ENCODE measurements at regions not wholly inside any gene's neighbourhood (a gene's known extent, or its start where the extent isn't known, plus 50 kb on each side); places are given as distances from the start of the nearest gene placed in this dataset.

- DNase-seq: no peak
Observed at GRCh38 chr18:73961804-73962203, 185.8 kb downstream of the FBXO15 start.

- DNase-seq: no peak
Observed at GRCh38 chr18:73959352-73959751, 188.3 kb downstream of the FBXO15 start.

GRCh38 chr18:73954268-73954667, 193.4 kb downstream of the FBXO15 start:
- DNase-seq: no peak

- DNase-seq: no peak
Observed at GRCh38 chr18:73952296-73952946, 195.2 kb downstream of the FBXO15 start.

GRCh38 chr18:73950116-73950700, 197.4 kb downstream of the FBXO15 start:
- DNase-seq: no peak

- no peak for DNase-seq
Observed at GRCh38 chr18:73948497-73948896, 199.1 kb downstream of the FBXO15 start.

DNA sequence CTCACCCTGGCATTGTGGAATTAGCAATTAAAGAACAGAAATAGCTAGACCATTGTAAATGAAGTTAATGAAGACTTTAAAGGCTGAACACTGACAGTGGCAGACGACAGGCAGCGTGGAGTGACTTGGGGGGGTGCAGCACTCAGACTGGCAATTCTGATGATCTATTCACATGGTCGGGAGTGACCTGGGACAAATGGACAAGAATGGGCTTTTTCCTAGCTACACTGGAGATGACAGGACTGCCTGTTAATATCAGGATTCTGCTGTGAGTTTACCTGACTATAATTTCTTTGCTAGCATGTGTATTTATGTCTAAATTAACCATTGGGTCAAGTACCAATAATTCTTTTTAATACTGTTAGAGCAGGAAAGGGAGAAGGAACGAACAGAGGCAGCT, 199.6 kb downstream of the FBXO15 start:
- no peak for DNase-seq

GRCh38 chr18:73947180-73947921, 200.3 kb downstream of the FBXO15 start:
- no peak for DNase-seq

GRCh38 chr18:73945130-73945792, 202.4 kb downstream of the FBXO15 start:
- no peak for DNase-seq

- DNase-seq: no peak
Observed at GRCh38 chr18:73944715-73945114, 202.9 kb downstream of the FBXO15 start.

DNA sequence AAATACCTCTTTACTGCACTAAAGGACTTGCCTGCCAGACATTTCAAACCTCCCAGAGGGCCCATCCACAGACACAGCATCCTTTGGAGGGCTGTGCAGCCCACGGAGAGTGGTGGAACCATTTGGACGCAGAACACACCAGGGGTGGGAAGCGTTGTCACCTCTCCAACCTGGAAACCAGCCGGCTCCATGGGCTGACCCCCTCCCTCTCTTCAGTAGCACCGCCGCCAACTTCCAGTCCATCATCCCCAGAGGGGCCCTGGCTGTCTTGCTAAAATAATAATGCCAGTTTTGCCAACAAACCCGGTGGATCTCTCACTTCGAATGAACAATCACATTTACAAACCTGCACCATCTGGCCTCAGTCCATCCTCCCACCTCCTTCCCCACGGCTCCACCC, 203.9 kb downstream of the FBXO15 start:
- no peak for DNase-seq

DNA sequence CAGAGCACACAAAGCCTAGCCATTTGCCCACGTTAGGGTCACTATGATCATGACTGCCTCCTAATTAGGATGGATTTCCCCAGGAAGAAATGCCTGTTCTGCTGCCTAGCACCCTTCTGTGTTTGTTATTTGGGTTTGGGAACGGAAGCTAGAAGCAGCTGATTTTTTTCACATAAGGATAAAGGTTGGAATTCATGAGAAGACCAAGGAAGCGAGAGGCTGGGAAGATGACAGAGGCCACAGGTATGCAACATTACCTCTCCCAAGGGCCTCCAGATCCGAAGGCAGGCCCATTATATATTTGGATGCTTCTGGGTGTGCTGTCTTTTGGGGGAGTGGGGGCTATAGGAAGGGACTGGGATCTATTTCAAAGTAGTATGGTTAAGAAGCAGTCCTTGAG, 204.7 kb downstream of the FBXO15 start:
- DNase-seq: no peak

GRCh38 chr18:73942081-73942625, 205.5 kb downstream of the FBXO15 start:
- no peak for DNase-seq

GRCh38 chr18:73940721-73941120, 206.9 kb downstream of the FBXO15 start:
- no peak for DNase-seq

GRCh38 chr18:73939391-73939790, 208.2 kb downstream of the FBXO15 start:
- no peak for DNase-seq

- DNase-seq: no peak
Observed at GRCh38 chr18:73933685-73934084, 213.9 kb downstream of the FBXO15 start.

GRCh38 chr18:73932976-73933375, 214.7 kb downstream of the FBXO15 start:
- no peak for DNase-seq

DNA sequence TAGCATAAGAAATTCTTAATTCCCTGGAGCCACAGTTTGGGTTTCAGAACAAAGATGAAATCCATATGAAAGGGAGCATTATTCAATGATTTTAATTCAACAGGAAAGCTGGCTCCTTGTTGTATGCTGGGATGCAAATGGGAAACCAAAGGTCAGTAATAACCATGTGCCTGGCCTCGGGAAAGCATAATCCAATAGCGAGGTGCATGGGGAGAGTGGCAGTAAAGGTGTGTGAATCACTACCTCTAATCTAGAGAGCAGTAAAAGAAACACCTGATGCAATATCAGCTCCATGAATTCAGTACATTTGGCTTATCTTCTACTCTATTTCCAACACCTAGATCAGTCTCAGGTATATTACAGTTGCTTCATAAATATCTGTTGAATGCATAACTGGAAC, 220.1 kb downstream of the FBXO15 start:
- no peak for DNase-seq

GRCh38 chr18:73924836-73925235, 222.8 kb downstream of the FBXO15 start:
- DNase-seq: no peak

GRCh38 chr18:73924307-73924706, 223.3 kb downstream of the FBXO15 start:
- no peak for DNase-seq

GRCh38 chr18:73923866-73924265, 223.8 kb downstream of the FBXO15 start:
- no peak for DNase-seq

GRCh38 chr18:73920033-73920432, 227.6 kb downstream of the FBXO15 start:
- no peak for DNase-seq

GRCh38 chr18:73918816-73919215, 228.8 kb downstream of the FBXO15 start:
- DNase-seq: no peak

DNA sequence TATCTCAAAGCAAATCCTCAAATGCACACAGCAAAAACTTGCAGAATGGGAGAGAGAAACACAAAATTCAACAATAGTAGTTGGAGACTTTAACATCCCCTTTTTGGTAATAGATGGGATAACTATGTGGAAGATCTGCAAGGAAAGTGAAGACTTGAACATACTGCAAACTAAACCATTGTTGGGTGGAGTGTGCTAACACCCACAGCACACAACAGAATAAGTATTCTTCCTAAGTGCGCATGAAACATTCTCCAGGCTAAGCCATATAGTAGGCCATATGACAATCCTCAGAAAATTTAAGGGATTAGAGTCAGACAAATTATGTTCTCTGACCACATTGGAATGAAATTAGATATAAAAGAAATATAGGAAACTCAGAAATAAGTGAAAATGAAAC, 230.6 kb downstream of the FBXO15 start:
- no peak for DNase-seq

Measured in RPMI8226 (cell line).